SK-N-SH (cell line): ENCODE measurements at regions not wholly inside any gene's neighbourhood (a gene's known extent, or its start where the extent isn't known, plus 50 kb on each side); places are given as distances from the start of the nearest gene placed in this dataset.

ENCODE experiments used
- CHD2 ChIP-seq: fragments of 150-350 bp; IDR thresholded peaks from 2 replicates; pipeline ENCODE4 v1.6.1; 2018; ENCODE audit warnings: low read length; ENCODE audit not compliant: partially characterized antibody
- POLR2AphosphoS5 ChIP-seq: IDR thresholded peaks from 2 replicates; pipeline ENCODE4 v1.6.1; 2012; ENCODE audit warnings: low read depth, low read length
- RCOR1 ChIP-seq: fragments of 150-350 bp; IDR thresholded peaks from 2 replicates; pipeline ENCODE4 v1.6.1; 2017; ENCODE audit warnings: antibody characterized with exemption, low read length
- REST ChIP-seq: IDR thresholded peaks from 2 replicates; pipeline ENCODE4 v1.6.1; 2012; ENCODE audit warnings: mild to moderate bottlenecking, low read depth, low read length, moderate library complexity
- TF ChIP-seq, protein P1 (sequence below): fragments of 200-600 bp; sonication (generic); IDR thresholded peaks from 2 replicates; pipeline ENCODE4 v1.6.1; 2017; ENCODE audit warnings: antibody characterized with exemption, mild to moderate bottlenecking, moderate library complexity

- TF ChIP-seq REST: no peak
- TF ChIP-seq RCOR1: no peak
- no peak for TF ChIP-seq CHD2
- TF ChIP-seq, protein P1, sequence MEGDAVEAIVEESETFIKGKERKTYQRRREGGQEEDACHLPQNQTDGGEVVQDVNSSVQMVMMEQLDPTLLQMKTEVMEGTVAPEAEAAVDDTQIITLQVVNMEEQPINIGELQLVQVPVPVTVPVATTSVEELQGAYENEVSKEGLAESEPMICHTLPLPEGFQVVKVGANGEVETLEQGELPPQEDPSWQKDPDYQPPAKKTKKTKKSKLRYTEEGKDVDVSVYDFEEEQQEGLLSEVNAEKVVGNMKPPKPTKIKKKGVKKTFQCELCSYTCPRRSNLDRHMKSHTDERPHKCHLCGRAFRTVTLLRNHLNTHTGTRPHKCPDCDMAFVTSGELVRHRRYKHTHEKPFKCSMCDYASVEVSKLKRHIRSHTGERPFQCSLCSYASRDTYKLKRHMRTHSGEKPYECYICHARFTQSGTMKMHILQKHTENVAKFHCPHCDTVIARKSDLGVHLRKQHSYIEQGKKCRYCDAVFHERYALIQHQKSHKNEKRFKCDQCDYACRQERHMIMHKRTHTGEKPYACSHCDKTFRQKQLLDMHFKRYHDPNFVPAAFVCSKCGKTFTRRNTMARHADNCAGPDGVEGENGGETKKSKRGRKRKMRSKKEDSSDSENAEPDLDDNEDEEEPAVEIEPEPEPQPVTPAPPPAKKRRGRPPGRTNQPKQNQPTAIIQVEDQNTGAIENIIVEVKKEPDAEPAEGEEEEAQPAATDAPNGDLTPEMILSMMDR: no peak
- no peak for TF ChIP-seq POLR2AphosphoS5
Observed at GRCh38 chr6:148240461-148240840, 102.2 kb upstream of the SASH1 start.
